NB4 (cell line): ENCODE measurements at regions not wholly inside any gene's neighbourhood (a gene's known extent, or its start where the extent isn't known, plus 50 kb on each side); places are given as distances from the start of the nearest gene placed in this dataset.

Source experiments
- CTCF ChIP-seq: IDR thresholded peaks from one replicate; pipeline ENCODE4 v1.5.1; 2012; ENCODE audit warnings: low read depth, low read length
- MAX ChIP-seq: IDR thresholded peaks from 2 replicates; pipeline ENCODE4 v1.6.1; 2011; ENCODE audit warnings: low read depth, low read length
- POLR2A ChIP-seq: IDR thresholded peaks from 2 replicates; pipeline ENCODE4 v1.6.1; 2011; ENCODE audit warnings: mild to moderate bottlenecking; ENCODE audit not compliant: insufficient read length; ENCODE audit errors: extremely low read depth

GRCh38 chr6:14194976-14195375 lies 77.4 kb downstream of the CD83 start:
- TF ChIP-seq CTCF (no peak), POLR2A (no peak), MAX (no peak)
